ENCODE measurements at regions not wholly inside any gene's neighbourhood (a gene's known extent, or its start where the extent isn't known, plus 50 kb on each side); places are given as distances from the start of the nearest gene placed in this dataset.

GRCh38 chrX:134714633-134715110, 56.4 kb upstream of the PLAC1 start:
- no peak overlapping the region for H3K4me3 ChIP-seq
- TF ChIP-seq EP300 (IDR thresholded peaks at IDR 0.05; ENCODE audit: low read depth) = no peak
- WGBS, 2 donors (ENCODE audit: low coverage in 1 of 2) = 54% methylated on average over 3 of the region's 3 CpGs; no CpG with 5 or more reads in 1 of the 2 donors
- no peak for DNase-seq
- no peaks in the 10 kb centered on the region for H3K9me3 ChIP-seq
- in situ Hi-C loops (cut with MboI; ENCODE audit: low pct_ligation_motif_present in 1 of 4, low pct_unique_long_range_greater_than_20kb in 1 of 4, low sequenced_read_pairs in 3 of 4) = no loop called here
- no peaks in the 10 kb centered on the region for H3K36me3 ChIP-seq
- peaks cover 0 to 4% (median 0%) of the 10 kb centered on the region in 4 donors for H3K4me1 ChIP-seq
- H3K27me3 ChIP-seq = no peaks in the 10 kb centered on the region
- intact Hi-C loops (cut with DNase I; ENCODE audit: low total_unique reads) = no loop called here
- H3K27ac ChIP-seq = no peak overlapping the region

DNA sequence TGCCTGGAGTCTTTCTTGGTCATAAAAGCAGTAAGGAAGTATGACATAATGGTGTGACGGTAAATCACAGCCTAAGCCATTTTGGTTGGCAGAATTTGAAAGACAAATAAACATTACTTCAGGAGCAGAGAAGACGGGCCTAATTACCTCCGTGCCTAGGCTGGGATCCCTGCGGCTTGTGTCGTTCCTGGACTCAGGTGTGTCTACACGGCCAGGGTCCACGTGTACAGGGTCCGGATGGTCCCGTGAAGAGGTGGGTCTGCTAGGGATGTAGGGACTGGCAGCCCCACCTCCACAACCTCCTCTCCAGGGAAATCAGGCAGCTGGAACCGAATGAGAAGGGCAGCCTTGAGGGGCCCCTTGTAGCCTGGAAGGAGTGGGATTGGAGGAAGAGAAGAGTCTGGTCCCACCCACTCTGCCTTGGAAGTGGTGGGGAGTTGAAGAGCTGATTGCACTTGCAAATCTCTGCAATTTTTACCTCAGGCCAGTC, 55.4 kb upstream of the PLAC1 start:
- Histone ChIP-seq H3K36me3 (no peaks in the 10 kb centered on the region), H3K27me3 (no peaks in the 10 kb centered on the region), H3K9me3 (no peaks in the 10 kb centered on the region), H3K27ac (no peak overlapping the region), H3K4me1 (peaks cover 0 to 2% (median 0%) of the 10 kb centered on the region in 4 donors), H3K4me3 (no peak overlapping the region)
- WGBS, 2 donors (ENCODE audit: low coverage in 1 of 2) = 62% methylated on average over 10 of the region's 10 CpGs; no CpG with 5 or more reads in 1 of the 2 donors
- in situ Hi-C loops (cut with MboI; ENCODE audit: low pct_ligation_motif_present in 1 of 4, low pct_unique_long_range_greater_than_20kb in 1 of 4, low sequenced_read_pairs in 3 of 4) = no loop called here
- no peak for DNase-seq
- TF ChIP-seq CTCF (IDR thresholded peaks at IDR 0.05) (no peak), EP300 (IDR thresholded peaks at IDR 0.05; ENCODE audit: low read depth) (no peak), POLR2AphosphoS5 (IDR thresholded peaks at IDR 0.05) (no peak), POLR2A (IDR thresholded peaks at IDR 0.05) (no peak)
- intact Hi-C loops (cut with DNase I; ENCODE audit: low total_unique reads) = no loop called here

DNA sequence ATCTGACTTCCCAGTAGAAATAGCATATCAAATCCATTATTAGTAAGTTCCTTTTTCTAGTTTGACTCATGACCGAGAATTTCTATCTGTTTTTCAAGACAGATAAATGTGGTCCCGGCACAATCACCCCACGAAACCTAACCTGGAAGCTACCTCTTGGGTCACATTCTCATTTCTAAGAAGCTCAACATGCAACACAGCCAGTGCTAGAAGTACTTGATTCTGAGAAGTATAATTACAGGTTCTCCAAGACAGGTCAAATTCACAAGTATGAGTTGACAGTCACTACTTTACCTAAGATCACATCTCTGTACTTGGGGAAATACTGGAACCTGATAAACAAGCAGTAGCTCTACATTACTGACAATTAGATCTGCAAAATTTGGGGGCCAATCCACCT, 54.0 kb upstream of the PLAC1 start:
- Histone ChIP-seq H3K36me3 (no peaks in the 10 kb centered on the region), H3K9me3 (no peaks in the 10 kb centered on the region), H3K4me3 (no peak overlapping the region), H3K4me1 (no peaks in the 10 kb centered on the region), H3K27me3 (no peaks in the 10 kb centered on the region), H3K27ac (no peak overlapping the region)
- DNase-seq = no peak
- intact Hi-C loops (cut with DNase I; ENCODE audit: low total_unique reads) = no loop called here
- WGBS, 2 donors (ENCODE audit: low coverage in 1 of 2) = 69% methylated on average over 3 of the region's 3 CpGs; no CpG with 5 or more reads in 1 of the 2 donors
- in situ Hi-C loops (cut with MboI; ENCODE audit: low pct_ligation_motif_present in 1 of 4, low pct_unique_long_range_greater_than_20kb in 1 of 4, low sequenced_read_pairs in 3 of 4) = no loop called here
- TF ChIP-seq POLR2A (IDR thresholded peaks at IDR 0.05) = no peak

DNA sequence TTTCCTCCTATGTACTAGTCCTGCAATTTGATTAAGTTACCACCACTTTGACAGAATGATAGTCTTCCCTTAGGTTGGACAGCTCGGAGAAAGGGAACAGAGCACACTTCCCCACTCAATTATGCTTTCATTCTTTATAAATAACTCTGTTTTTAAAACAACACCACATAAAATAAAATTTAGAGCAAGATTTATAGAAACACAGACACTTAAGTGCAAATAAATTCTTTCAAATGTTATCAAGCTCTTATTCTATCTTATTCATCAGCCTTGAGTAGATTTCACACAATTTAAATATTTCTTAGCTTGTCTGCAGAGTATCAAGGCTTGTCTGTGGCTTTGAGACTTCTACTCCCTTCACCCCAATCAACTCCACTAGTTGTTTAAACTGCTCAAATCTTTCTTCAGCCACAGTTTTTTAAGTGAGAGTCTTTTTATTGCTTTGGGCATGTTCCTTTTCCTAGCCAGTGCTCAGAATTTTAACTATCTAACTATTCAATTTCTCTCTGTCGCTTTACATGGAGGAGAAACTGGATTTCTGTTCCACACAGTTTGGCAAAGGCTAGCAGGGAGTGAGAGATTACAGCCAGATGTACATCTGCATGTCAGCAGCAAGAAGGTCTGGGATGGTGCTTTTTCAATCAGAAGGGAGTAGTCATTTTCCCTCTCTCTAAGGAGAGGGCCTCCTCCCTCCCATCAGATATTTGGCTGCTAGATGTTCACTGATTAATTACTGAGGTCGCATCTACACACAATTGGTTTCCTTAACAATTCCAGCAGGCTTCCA, 53.1 kb upstream of the PLAC1 start:
- in situ Hi-C loops (cut with MboI; ENCODE audit: low pct_ligation_motif_present in 1 of 4, low pct_unique_long_range_greater_than_20kb in 1 of 4, low sequenced_read_pairs in 3 of 4) (no loop called here), intact Hi-C loops (cut with DNase I; ENCODE audit: low total_unique reads) (no loop called here)
- TF ChIP-seq POLR2A (IDR thresholded peaks at IDR 0.05) (no peak), EP300 (IDR thresholded peaks at IDR 0.05; ENCODE audit: low read depth) (no peak), POLR2AphosphoS5 (IDR thresholded peaks at IDR 0.05) (no peak), CTCF (IDR thresholded peaks at IDR 0.05) (no peak)
- H3K27ac ChIP-seq = no peak overlapping the region
- DNase-seq = no peak
- no peaks in the 10 kb centered on the region for H3K27me3 ChIP-seq
- H3K4me1 ChIP-seq = no peaks in the 10 kb centered on the region
- 40 to 56% methylated on average over 1 to 3 of the region's 3 CpGs for WGBS, 2 donors (ENCODE audit: low coverage in 1 of 2)
- no peak overlapping the region for H3K4me3 ChIP-seq
- H3K9me3 ChIP-seq = no peaks in the 10 kb centered on the region
- H3K36me3 ChIP-seq = no peaks in the 10 kb centered on the region
